ENCODE measurements at regions not wholly inside any gene's neighbourhood (a gene's known extent, or its start where the extent isn't known, plus 50 kb on each side); places are given as distances from the start of the nearest gene placed in this dataset.

DNA sequence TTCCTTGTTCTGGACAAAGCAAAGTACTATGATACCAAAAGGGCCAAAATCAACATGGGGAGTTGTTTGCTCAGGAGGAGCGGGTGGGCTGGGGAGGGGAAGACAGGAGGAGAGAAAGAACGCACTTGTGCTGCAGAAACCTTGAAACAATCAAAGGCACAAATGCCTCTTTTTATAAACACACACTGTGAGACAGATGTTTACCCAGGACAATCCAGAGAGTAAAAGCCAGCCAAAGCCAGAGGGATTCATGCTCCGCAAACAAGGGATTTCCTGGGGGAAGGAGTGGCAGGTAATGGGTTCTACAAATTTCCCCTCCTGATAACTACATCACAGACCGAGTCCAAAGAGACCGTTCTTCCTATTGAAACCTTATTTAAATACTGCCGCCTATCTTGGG is 323.5 kb upstream of the SKOR2 start (continued):
- TF ChIP-seq ZNF580 (CRISPR knock-in tag; IDR thresholded peaks at IDR 0.05; ENCODE audit: borderline replicate concordance, low read depth) (no peak), TRIM24 (CRISPR knock-in tag; IDR thresholded peaks at IDR 0.05) (no peak), SYNCRIP (IDR thresholded peaks at IDR 0.05; ENCODE audit: insufficient read depth, low read depth, low read length) (no peak), THRA (CRISPR knock-in tag; IDR thresholded peaks at IDR 0.05; ENCODE audit: borderline replicate concordance) (no peak), RARG (CRISPR knock-in tag; IDR thresholded peaks at IDR 0.05; ENCODE audit: low read depth) (no peak), SP2 (CRISPR knock-in tag; IDR thresholded peaks at IDR 0.05) (no peak), FOXK2 (IDR thresholded peaks at IDR 0.05) (0 out of 2 replicates have a peak, but pooled peaks have one; percentile 8), TBX3 (IDR thresholded peaks at IDR 0.05; ENCODE audit: borderline replicate concordance) (peak; percentile 41; the same call in 1 of the 2 replicates), TCF7 (IDR thresholded peaks at IDR 0.05; ENCODE audit: low read depth) (peak; percentile 91), ZNF746 (CRISPR knock-in tag; IDR thresholded peaks at IDR 0.05) (peak; percentile 39; the same call in 1 of the 2 replicates), KLF6 (CRISPR knock-in tag; IDR thresholded peaks at IDR 0.05) (no peak), HES4 (CRISPR knock-in tag; IDR thresholded peaks at IDR 0.05; ENCODE audit: borderline replicate concordance) (no peak), SALL1 (CRISPR knock-in tag; IDR thresholded peaks at IDR 0.05) (peak; percentile 34; the same call in 1 of the 2 replicates), FOXP1 (IDR thresholded peaks at IDR 0.05) (no peak), FOXP1 (CRISPR knock-in tag; IDR thresholded peaks at IDR 0.05) (peak; percentile 90), CREB3 (CRISPR knock-in tag; IDR thresholded peaks at IDR 0.05) (no peak), NFIC (IDR thresholded peaks at IDR 0.05; ENCODE audit: low read length) (peak; percentile 78), DPF2 (CRISPR knock-in tag; IDR thresholded peaks at IDR 0.05; ENCODE audit: borderline replicate concordance, low read depth) (peak; percentile 70; the same call in 1 of the 2 replicates), MZF1 (CRISPR knock-in tag; IDR thresholded peaks at IDR 0.05; ENCODE audit: borderline replicate concordance) (no peak), SIX4 (CRISPR knock-in tag; IDR thresholded peaks at IDR 0.05) (0 out of 2 replicates have a peak, but pooled peaks have one; percentile 57), GFI1 (CRISPR knock-in tag; IDR thresholded peaks at IDR 0.05; ENCODE audit: borderline replicate concordance) (peak; percentile 95), HOXD1 (CRISPR knock-in tag; IDR thresholded peaks at IDR 0.05) (no peak; the same call in 1 of the 2 replicates), FOXJ3 (CRISPR knock-in tag; IDR thresholded peaks at IDR 0.05; ENCODE audit: borderline replicate concordance) (peak; percentile 79; the same call in 1 of the 2 replicates), JUNB (CRISPR knock-in tag; IDR thresholded peaks at IDR 0.05; ENCODE audit: borderline replicate concordance) (0 out of 2 replicates have a peak, but pooled peaks have one; percentile 13), ZNF749 (CRISPR knock-in tag; IDR thresholded peaks at IDR 0.05; ENCODE audit: borderline replicate concordance) (0 out of 2 replicates have a peak, but pooled peaks have one; percentile 26), CREM (IDR thresholded peaks at IDR 0.05) (peak; percentile 79), CREM (CRISPR knock-in tag; IDR thresholded peaks at IDR 0.05) (no peak)
- TF ChIP-seq, protein P1, sequence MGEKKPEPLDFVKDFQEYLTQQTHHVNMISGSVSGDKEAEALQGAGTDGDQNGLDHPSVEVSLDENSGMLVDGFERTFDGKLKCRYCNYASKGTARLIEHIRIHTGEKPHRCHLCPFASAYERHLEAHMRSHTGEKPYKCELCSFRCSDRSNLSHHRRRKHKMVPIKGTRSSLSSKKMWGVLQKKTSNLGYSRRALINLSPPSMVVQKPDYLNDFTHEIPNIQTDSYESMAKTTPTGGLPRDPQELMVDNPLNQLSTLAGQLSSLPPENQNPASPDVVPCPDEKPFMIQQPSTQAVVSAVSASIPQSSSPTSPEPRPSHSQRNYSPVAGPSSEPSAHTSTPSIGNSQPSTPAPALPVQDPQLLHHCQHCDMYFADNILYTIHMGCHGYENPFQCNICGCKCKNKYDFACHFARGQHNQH (CRISPR knock-in tag; IDR thresholded peaks at IDR 0.05): 0 out of 2 replicates have a peak, but pooled peaks have one; percentile 16
